Spleen (tissue), 11 donors: ENCODE measurements at regions not wholly inside any gene's neighbourhood (a gene's known extent, or its start where the extent isn't known, plus 50 kb on each side); places are given as distances from the start of the nearest gene placed in this dataset.
A peak's percentile ranks its signal among the peaks of the same experiment; 100 is the strongest.
"Not testable (repeated sequence)": the region's sequence is repeated elsewhere in the genome, so short reads cannot be mapped to it uniquely, and the experiment has no call there.

ENCODE experiments used
- DNase-seq: peaks from one replicate; pipeline ENCODE4 v3.0.0-alpha.2; 2020
- H3K27ac ChIP-seq, 8 donors: fragments of 200-600 bp; sonication (generic) in 7 of 8; 1 replicate in 4 of 8; 2 replicates in 4 of 8; pipeline versions ENCODE4 v1.5.0 to v1.8.0; 2016 to 2021; ENCODE audit warnings: inconsistent platforms in 4 of 8, mild to moderate bottlenecking in 4 of 8, moderate library complexity in 1 of 8
- H3K27me3 ChIP-seq, 7 donors: fragments of 200-600 bp; sonication (generic) in 6 of 7; replicated peaks in 1 of 7; 1 replicate in 4 of 7; 2 replicates in 3 of 7; pipeline versions ENCODE4 v1.5.0 to v1.8.0; 2016 to 2021; ENCODE audit warnings: inconsistent platforms in 3 of 7, mild to moderate bottlenecking in 1 of 7
- H3K36me3 ChIP-seq, 6 donors: fragments of 200-600 bp; sonication (generic) in 5 of 6; 1 replicate in 4 of 6; 2 replicates in 2 of 6; pipeline versions ENCODE4 v1.5.0 to v1.8.0; 2016 to 2021; ENCODE audit warnings: inconsistent platforms in 2 of 6
- H3K4me1 ChIP-seq, 6 donors: fragments of 200-600 bp; sonication (generic) in 5 of 6; 1 replicate in 3 of 6; 2 replicates in 3 of 6; pipeline versions ENCODE4 v1.5.0 to v1.8.0; 2016 to 2021; ENCODE audit warnings: inconsistent platforms in 3 of 6
- H3K4me3 ChIP-seq, 8 donors: fragments of 200-600 bp; sonication (generic) in 7 of 8; 1 replicate in 4 of 8; 2 replicates in 4 of 8; pipeline versions ENCODE4 v1.5.0 to v1.8.0; 2016 to 2021; ENCODE audit warnings: inconsistent platforms in 4 of 8, mild to moderate bottlenecking in 4 of 8, moderate library complexity in 2 of 8
- H3K9me3 ChIP-seq, 8 donors: fragments of 200-600 bp; sonication (generic) in 7 of 8; 1 replicate in 4 of 8; 2 replicates in 4 of 8; pipeline versions ENCODE4 v1.5.0 to v1.8.0; 2016 to 2021; ENCODE audit warnings: inconsistent platforms in 4 of 8
- POLR2A ChIP-seq, 3 donors: fragments of 450-650 bp; IDR thresholded peaks; one replicate each; pipeline ENCODE4 v1.5.1; 2017; ENCODE audit warnings: antibody characterized with exemption in 3 of 3, mild to moderate bottlenecking in 1 of 3
- POLR2AphosphoS5 ChIP-seq, 3 donors: sonication (generic); formaldehyde crosslinking; IDR thresholded peaks; one replicate each; pipeline ENCODE4 v1.5.1; 2017; ENCODE audit warnings: antibody characterized with exemption in 3 of 3
- WGBS, 5 donors: extraction: QIAGEN DNeasy Blood & Tissue Kit in 3 of 5; methylation state at CpG; one replicate each; pipeline versions ENCODE4 v1.1.5 to v1.1.7; 2013 to 2018; 5-methylcytosine and 5-hydroxymethylcytosine counted together
- intact Hi-C: fragments of 100-400 bp; cut with DNase I; formaldehyde crosslinking; loops from one replicate; pipeline ENCODE4 v1.15.0; 2023; ENCODE audit warnings: low total_unique reads
- TF ChIP-seq, protein P1 (sequence below), 11 experiments: fragments of 200-600 bp in 7 of 11; fragments of 450-650 bp in 4 of 11; sonication (generic) in 4 of 11; IDR thresholded peaks in 8 of 11; conservative IDR thresholded peaks in 3 of 11; 1 replicate in 7 of 11; 2 replicates in 4 of 11; pipeline versions ENCODE4 v1.4.0 to v1.8.0; 2016 to 2021; ENCODE audit warnings: antibody characterized with exemption in 11 of 11, inconsistent platforms in 4 of 11, mild to moderate bottlenecking in 1 of 11
- donor health status: healthy with polysubstance abuse.
- donor health status: DM: no; HTN: no; CAD: no; lungs with moderate emphysema.
- donor health status: DM: no; HTN: no; CAD: no.
- donor health status: Bipolar disorder and iron deficiency.
- donor health status: healthy.
- donor health status: DM: no; HTN: no; CAD: no.
- donor health status: DM: yes; HTN: yes; CAD: no.

DNA sequence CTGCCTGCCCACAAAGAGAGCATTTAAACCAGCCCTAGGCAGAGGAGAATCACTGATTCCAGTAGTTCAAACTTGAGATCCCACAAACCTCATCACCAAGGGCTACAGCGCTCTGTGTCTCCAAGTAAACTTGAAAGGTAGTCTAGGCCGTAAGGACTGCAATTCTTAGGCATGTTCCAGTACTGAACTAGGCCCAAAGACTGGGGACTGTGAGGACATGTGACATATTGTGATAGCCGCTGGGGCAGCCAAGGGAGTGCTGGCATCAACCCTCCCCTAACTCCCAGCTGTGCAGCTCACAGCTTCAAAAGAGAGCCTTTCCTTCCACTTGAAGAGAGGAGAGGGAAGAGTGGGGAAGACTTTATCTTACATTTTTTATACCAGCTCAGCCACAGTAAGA is 291.0 kb upstream of the PRR16 start:
- no peaks in the 10 kb centered on the region for H3K36me3 ChIP-seq
- WGBS, 5 donors, result 90 to 96% (median 93%) methylated on average over 3 of the region's 3 CpGs
- no peaks in the 10 kb centered on the region for H3K27me3 ChIP-seq
- no peaks in the 10 kb centered on the region for H3K4me1 ChIP-seq
- no peaks in the 10 kb centered on the region for H3K9me3 ChIP-seq
- intact Hi-C loops, result no loop called here
- H3K27ac ChIP-seq, result no peak overlapping the region
- no peak overlapping the region for H3K4me3 ChIP-seq
- TF ChIP-seq POLR2AphosphoS5 (IDR thresholded peaks at IDR 0.05), result no peak
- TF ChIP-seq, protein P1, sequence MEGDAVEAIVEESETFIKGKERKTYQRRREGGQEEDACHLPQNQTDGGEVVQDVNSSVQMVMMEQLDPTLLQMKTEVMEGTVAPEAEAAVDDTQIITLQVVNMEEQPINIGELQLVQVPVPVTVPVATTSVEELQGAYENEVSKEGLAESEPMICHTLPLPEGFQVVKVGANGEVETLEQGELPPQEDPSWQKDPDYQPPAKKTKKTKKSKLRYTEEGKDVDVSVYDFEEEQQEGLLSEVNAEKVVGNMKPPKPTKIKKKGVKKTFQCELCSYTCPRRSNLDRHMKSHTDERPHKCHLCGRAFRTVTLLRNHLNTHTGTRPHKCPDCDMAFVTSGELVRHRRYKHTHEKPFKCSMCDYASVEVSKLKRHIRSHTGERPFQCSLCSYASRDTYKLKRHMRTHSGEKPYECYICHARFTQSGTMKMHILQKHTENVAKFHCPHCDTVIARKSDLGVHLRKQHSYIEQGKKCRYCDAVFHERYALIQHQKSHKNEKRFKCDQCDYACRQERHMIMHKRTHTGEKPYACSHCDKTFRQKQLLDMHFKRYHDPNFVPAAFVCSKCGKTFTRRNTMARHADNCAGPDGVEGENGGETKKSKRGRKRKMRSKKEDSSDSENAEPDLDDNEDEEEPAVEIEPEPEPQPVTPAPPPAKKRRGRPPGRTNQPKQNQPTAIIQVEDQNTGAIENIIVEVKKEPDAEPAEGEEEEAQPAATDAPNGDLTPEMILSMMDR (IDR thresholded peaks at IDR 0.05 in 8 of 11, conservative IDR thresholded peaks at IDR 0.05 in 3 of 11), result no peak
- no peak for TF ChIP-seq POLR2A (IDR thresholded peaks at IDR 0.05)
- DNase-seq, result no peak

- H3K27me3 ChIP-seq, result no peaks in the 10 kb centered on the region
- TF ChIP-seq POLR2A (IDR thresholded peaks at IDR 0.05) (no peak), POLR2AphosphoS5 (IDR thresholded peaks at IDR 0.05) (no peak)
- TF ChIP-seq, protein P1 (IDR thresholded peaks at IDR 0.05 in 8 of 11, conservative IDR thresholded peaks at IDR 0.05 in 3 of 11), result no peak
- no peaks in the 10 kb centered on the region for H3K36me3 ChIP-seq
- H3K4me3 ChIP-seq, result no peak overlapping the region
- intact Hi-C loops, result no loop called here
- no peaks in the 10 kb centered on the region for H3K4me1 ChIP-seq
- no peak overlapping the region for H3K27ac ChIP-seq
- 82 to 94% (median 88%) methylated on average over 2 of the region's 2 CpGs for WGBS, 5 donors
- peak; percentile 47 for DNase-seq
- H3K9me3 ChIP-seq, result no peaks in the 10 kb centered on the region
Observed at GRCh38 chr5:120174089-120174488, 290.0 kb upstream of the PRR16 start.

DNA sequence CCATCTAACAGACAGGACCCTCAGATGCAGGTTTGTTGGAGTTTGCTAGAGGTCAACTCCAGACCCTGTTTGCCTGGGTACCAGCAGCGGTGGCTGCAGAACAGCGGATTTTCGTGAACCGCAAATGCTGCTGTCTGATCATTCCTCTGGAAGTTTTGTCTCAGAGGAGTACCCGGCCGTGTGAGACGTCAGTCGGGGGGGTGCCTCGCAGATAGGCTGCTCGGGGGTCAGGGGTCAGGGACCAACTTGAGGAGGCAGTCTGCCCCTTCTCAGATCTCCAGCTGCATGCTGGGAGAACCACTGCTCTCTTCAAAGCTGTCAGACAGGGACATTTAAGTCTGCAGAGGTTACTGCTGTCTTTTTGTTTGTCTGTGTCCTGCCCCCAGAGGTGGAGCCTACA is 282.9 kb upstream of the PRR16 start:
- DNase-seq, H3K27me3 ChIP-seq, H3K27ac ChIP-seq, H3K4me1 ChIP-seq, intact Hi-C loops, H3K4me3 ChIP-seq, H3K9me3 ChIP-seq, H3K36me3 ChIP-seq: not testable (repeated sequence)
- 80 to 94% (median 90%) methylated on average over 5 to 10 of the region's 10 CpGs for WGBS, 5 donors

DNA sequence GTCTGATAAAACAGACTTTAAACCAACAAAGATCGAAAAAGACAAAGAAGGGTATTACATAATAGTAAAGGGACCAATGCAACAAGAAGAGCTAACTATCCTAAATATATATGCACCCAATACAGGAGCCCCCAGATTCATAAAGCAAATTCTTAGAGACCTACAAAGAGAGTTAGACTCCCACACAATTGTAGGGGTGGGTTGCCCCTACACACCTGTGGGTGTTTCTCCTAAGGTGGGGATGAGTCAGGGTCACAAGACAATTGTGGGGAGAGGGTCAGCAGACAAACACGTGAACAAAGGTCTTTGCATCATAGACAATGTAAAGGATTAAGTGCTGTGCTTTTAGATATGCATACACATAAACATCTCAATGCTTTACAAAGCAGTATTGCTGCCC is 269.4 kb upstream of the PRR16 start:
- H3K4me3 ChIP-seq, H3K4me1 ChIP-seq, H3K27ac ChIP-seq, H3K36me3 ChIP-seq, intact Hi-C loops, DNase-seq, H3K27me3 ChIP-seq, H3K9me3 ChIP-seq: not testable (repeated sequence)
- WGBS, 5 donors, result 77 to 85% (median 81%) methylated on average over 2 of the region's 2 CpGs

- TF ChIP-seq, protein P1 (IDR thresholded peaks at IDR 0.05 in 8 of 11, conservative IDR thresholded peaks at IDR 0.05 in 3 of 11), result no peak
- TF ChIP-seq POLR2A (IDR thresholded peaks at IDR 0.05), result no peak
- TF ChIP-seq POLR2AphosphoS5 (IDR thresholded peaks at IDR 0.05), result no peak
- WGBS, 5 donors, result 45 to 88% (median 76%) methylated on average over 3 of the region's 3 CpGs
- intact Hi-C loops, result no loop called here
- Histone ChIP-seq H3K36me3 (no peaks in the 10 kb centered on the region), H3K4me1 (no peaks in the 10 kb centered on the region), H3K4me3 (no peak overlapping the region), H3K27me3 (no peaks in the 10 kb centered on the region), H3K27ac (no peak overlapping the region), H3K9me3 (peaks cover 0 to 3% (median 0%) of the 10 kb centered on the region in 8 donors)
- DNase-seq, result no peak
Observed at GRCh38 chr5:120199559-120199958, 264.5 kb upstream of the PRR16 start.
